Liver (tissue), 8 donors: ENCODE measurements at regions not wholly inside any gene's neighbourhood (a gene's known extent, or its start where the extent isn't known, plus 50 kb on each side); places are given as distances from the start of the nearest gene placed in this dataset.
A peak's percentile ranks its signal among the peaks of the same experiment; 100 is the strongest.

Experiments
- DNase-seq: peaks from one replicate; pipeline ENCODE4 v3.0.0-alpha.2; 2017; ENCODE audit warnings: low spot score
- H3K27ac ChIP-seq, 2 donors: one replicate each; pipeline ENCODE4 v1.7.0; 2013; ENCODE audit warnings: inconsistent platforms in 2 of 2, low read length in 2 of 2, control low read depth in 1 of 2, low read depth in 1 of 2, mild to moderate bottlenecking in 1 of 2
- H3K27me3 ChIP-seq, 4 donors: one replicate each; pipeline versions ENCODE4 v1.6.1 to v1.7.0; 2013; ENCODE audit warnings: low read length in 3 of 4, inconsistent platforms in 1 of 4, mild to moderate bottlenecking in 1 of 4, moderate library complexity in 1 of 4; ENCODE audit not compliant: control insufficient read depth in 4 of 4, insufficient read depth in 4 of 4
- H3K36me3 ChIP-seq, 4 donors: one replicate each; pipeline versions ENCODE4 v1.6.1 to v1.7.0; 2013; ENCODE audit warnings: low read length in 3 of 4, mild to moderate bottlenecking in 3 of 4, low read depth in 1 of 4, moderate library complexity in 1 of 4; ENCODE audit not compliant: control insufficient read depth in 4 of 4, insufficient read depth in 3 of 4
- H3K4me1 ChIP-seq, 4 donors: one replicate each; pipeline versions ENCODE4 v1.6.1 to v1.7.0; 2013; ENCODE audit warnings: low read length in 3 of 4, mild to moderate bottlenecking in 3 of 4, moderate library complexity in 1 of 4; ENCODE audit not compliant: control insufficient read depth in 4 of 4, insufficient read depth in 4 of 4
- H3K4me3 ChIP-seq, 3 donors: one replicate each; pipeline versions ENCODE4 v1.6.1 to v1.7.0; 2013; ENCODE audit warnings: low read length in 3 of 3, control low read depth in 1 of 3, low read depth in 1 of 3, mild to moderate bottlenecking in 1 of 3
- H3K9ac ChIP-seq, 2 donors: one replicate each; pipeline ENCODE4 v1.7.0; 2013; ENCODE audit warnings: low read length in 2 of 2, mild to moderate bottlenecking in 2 of 2, moderate library complexity in 2 of 2, control low read depth in 1 of 2, low read depth in 1 of 2
- H3K9me3 ChIP-seq, 4 donors: one replicate each; pipeline versions ENCODE4 v1.6.1 to v1.7.0; 2013; ENCODE audit warnings: low read length in 3 of 4; ENCODE audit not compliant: control insufficient read depth in 4 of 4
- EGR1 ChIP-seq, 2 donors: IDR thresholded peaks; 2 replicates each; pipeline ENCODE4 v1.6.1; 2016 to 2018; ENCODE audit warnings: antibody characterized with exemption in 2 of 2, low read depth in 2 of 2
- FOXA2 ChIP-seq: IDR thresholded peaks from 2 replicates; pipeline ENCODE4 v1.6.1; 2016; ENCODE audit warnings: antibody characterized with exemption
- GABPA ChIP-seq, 2 donors: IDR thresholded peaks in 1 of 2; conservative IDR thresholded peaks in 1 of 2; 2 replicates each; pipeline ENCODE4 v1.6.1; 2016; ENCODE audit warnings: antibody characterized with exemption in 2 of 2, mild to moderate bottlenecking in 1 of 2, moderate library complexity in 1 of 2
- HNF4A ChIP-seq, 2 donors: conservative IDR thresholded peaks; 2 replicates each; pipeline ENCODE4 v1.6.1; 2016; ENCODE audit warnings: antibody characterized with exemption in 2 of 2, mild to moderate bottlenecking in 2 of 2
- NR2F2 ChIP-seq: IDR thresholded peaks from 2 replicates; pipeline ENCODE4 v1.6.1; 2016; ENCODE audit warnings: antibody characterized with exemption
- RXRA ChIP-seq, 2 donors: IDR thresholded peaks; 2 replicates each; pipeline ENCODE4 v1.6.1; 2017 to 2018; ENCODE audit warnings: antibody characterized with exemption in 2 of 2, mild to moderate bottlenecking in 1 of 2
- SP1 ChIP-seq: IDR thresholded peaks from 2 replicates; pipeline ENCODE4 v1.6.1; 2018; ENCODE audit warnings: antibody characterized with exemption, mild to moderate bottlenecking
- YY1 ChIP-seq: IDR thresholded peaks from 2 replicates; pipeline ENCODE4 v1.6.1; 2016; ENCODE audit warnings: antibody characterized with exemption, mild to moderate bottlenecking
- WGBS: extraction: QIAGEN DNeasy Blood & Tissue Kit; methylation state at CpG from one replicate; pipeline ENCODE4 v1.1.7; 2013; 5-methylcytosine and 5-hydroxymethylcytosine counted together
- TF ChIP-seq, protein P1 (sequence below): IDR thresholded peaks from 2 replicates; pipeline ENCODE4 v1.6.1; 2016; ENCODE audit warnings: antibody characterized with exemption
- TF ChIP-seq, protein P2 (sequence below): fragments of 150-350 bp; IDR thresholded peaks from 2 replicates; pipeline ENCODE4 v1.5.1; 2017; ENCODE audit warnings: improper control_type of control experiment, low read depth, low read length; ENCODE audit not compliant: missing input control
- TF ChIP-seq, protein P3 (sequence below): IDR thresholded peaks from 2 replicates; pipeline ENCODE4 v1.6.1; 2016; ENCODE audit warnings: antibody characterized with exemption, mild to moderate bottlenecking
- TF ChIP-seq, protein P4 (sequence below): IDR thresholded peaks from 2 replicates; pipeline ENCODE4 v1.6.1; 2016; ENCODE audit warnings: antibody characterized with exemption
- donor health status: healthy.
- donor health status: healthy.
- donor health status: healthy.
- donor health status: healthy.
- donor health status: healthy.

DNA sequence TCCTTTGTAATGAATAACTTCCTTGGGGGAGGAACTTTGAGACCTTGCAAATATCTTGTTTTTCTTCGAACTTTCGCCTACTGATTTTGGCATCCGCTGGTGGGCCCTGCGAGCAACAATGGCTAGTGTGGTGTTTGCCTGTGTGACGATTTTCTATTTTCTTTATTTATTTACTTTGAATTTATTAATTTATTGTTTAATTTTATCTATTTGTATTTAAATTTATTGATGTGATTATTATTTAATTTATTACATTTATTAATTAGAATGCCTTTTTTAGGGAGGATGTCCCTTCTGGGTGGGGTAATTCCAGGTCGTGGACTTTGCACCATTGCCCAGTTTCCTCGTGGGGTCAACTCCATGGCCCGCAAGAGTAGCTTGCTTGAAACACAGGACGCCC is 149.7 kb downstream of the ZNF664 start:
- H3K4me1 ChIP-seq, result no peaks in the 10 kb centered on the region
- no peak overlapping the region for H3K9ac ChIP-seq
- no peak for TF ChIP-seq NR2F2
- peak in 1 of 2 donors; percentile 10 for TF ChIP-seq HNF4A (conservative IDR thresholded peaks at IDR 0.05)
- no peak for TF ChIP-seq FOXA2
- TF ChIP-seq, protein P1, sequence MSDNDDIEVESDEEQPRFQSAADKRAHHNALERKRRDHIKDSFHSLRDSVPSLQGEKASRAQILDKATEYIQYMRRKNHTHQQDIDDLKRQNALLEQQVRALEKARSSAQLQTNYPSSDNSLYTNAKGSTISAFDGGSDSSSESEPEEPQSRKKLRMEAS, result no peak
- no peak for TF ChIP-seq YY1
- no peak for TF ChIP-seq GABPA (IDR thresholded peaks at IDR 0.05 in 1 of 2, conservative IDR thresholded peaks at IDR 0.05 in 1 of 2)
- TF ChIP-seq, protein P2, sequence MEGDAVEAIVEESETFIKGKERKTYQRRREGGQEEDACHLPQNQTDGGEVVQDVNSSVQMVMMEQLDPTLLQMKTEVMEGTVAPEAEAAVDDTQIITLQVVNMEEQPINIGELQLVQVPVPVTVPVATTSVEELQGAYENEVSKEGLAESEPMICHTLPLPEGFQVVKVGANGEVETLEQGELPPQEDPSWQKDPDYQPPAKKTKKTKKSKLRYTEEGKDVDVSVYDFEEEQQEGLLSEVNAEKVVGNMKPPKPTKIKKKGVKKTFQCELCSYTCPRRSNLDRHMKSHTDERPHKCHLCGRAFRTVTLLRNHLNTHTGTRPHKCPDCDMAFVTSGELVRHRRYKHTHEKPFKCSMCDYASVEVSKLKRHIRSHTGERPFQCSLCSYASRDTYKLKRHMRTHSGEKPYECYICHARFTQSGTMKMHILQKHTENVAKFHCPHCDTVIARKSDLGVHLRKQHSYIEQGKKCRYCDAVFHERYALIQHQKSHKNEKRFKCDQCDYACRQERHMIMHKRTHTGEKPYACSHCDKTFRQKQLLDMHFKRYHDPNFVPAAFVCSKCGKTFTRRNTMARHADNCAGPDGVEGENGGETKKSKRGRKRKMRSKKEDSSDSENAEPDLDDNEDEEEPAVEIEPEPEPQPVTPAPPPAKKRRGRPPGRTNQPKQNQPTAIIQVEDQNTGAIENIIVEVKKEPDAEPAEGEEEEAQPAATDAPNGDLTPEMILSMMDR, result no peak
- WGBS, result 81% methylated on average over 9 of the region's 9 CpGs
- H3K4me3 ChIP-seq, result no peak overlapping the region
- H3K27me3 ChIP-seq, result no peaks in the 10 kb centered on the region
- H3K9me3 ChIP-seq, result no peaks in the 10 kb centered on the region
- no peak for DNase-seq
- H3K36me3 ChIP-seq, result no peaks in the 10 kb centered on the region
- H3K27ac ChIP-seq, result no peak overlapping the region

DNA sequence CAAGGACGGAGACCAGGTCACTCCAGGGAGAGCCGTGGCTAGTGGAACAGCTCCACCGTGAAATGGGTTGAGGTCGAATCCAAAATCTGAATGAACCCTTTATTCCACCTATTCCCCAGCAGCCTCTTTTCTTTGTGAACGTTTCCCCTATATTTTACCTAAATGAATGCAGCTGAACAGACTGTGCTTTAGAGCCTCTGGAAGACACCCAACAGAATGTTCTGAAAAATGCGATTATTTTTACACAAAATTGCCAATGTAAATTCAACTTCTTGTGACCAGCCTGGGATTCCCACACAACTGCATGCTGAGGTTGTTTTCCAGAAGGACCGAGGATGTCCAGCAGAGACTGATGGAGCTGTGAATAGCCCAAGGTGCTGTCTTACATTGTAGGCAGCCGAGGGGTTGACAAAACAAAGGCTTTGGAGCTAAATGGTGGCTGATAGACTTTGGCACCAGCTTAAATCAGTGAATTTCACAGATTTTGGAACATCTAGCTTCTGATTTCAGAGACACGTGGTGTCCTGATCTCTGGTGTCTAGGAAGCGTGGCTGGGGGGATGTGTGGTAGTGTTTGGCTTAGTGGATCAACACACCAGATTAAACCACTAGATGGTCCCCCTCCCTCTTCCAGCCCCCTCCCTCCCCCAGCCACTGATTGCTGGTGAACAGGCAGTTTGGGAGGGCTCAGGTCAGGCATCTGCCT is 150.4 kb downstream of the ZNF664 start:
- H3K4me3 ChIP-seq, result no peak overlapping the region
- no peaks in the 10 kb centered on the region for H3K9me3 ChIP-seq
- DNase-seq, result no peak
- no peak overlapping the region for H3K27ac ChIP-seq
- no peaks in the 10 kb centered on the region for H3K27me3 ChIP-seq
- no peak for TF ChIP-seq RXRA (IDR thresholded peaks at IDR 0.05)
- TF ChIP-seq, protein P3, sequence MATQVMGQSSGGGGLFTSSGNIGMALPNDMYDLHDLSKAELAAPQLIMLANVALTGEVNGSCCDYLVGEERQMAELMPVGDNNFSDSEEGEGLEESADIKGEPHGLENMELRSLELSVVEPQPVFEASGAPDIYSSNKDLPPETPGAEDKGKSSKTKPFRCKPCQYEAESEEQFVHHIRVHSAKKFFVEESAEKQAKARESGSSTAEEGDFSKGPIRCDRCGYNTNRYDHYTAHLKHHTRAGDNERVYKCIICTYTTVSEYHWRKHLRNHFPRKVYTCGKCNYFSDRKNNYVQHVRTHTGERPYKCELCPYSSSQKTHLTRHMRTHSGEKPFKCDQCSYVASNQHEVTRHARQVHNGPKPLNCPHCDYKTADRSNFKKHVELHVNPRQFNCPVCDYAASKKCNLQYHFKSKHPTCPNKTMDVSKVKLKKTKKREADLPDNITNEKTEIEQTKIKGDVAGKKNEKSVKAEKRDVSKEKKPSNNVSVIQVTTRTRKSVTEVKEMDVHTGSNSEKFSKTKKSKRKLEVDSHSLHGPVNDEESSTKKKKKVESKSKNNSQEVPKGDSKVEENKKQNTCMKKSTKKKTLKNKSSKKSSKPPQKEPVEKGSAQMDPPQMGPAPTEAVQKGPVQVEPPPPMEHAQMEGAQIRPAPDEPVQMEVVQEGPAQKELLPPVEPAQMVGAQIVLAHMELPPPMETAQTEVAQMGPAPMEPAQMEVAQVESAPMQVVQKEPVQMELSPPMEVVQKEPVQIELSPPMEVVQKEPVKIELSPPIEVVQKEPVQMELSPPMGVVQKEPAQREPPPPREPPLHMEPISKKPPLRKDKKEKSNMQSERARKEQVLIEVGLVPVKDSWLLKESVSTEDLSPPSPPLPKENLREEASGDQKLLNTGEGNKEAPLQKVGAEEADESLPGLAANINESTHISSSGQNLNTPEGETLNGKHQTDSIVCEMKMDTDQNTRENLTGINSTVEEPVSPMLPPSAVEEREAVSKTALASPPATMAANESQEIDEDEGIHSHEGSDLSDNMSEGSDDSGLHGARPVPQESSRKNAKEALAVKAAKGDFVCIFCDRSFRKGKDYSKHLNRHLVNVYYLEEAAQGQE, result no peak
- TF ChIP-seq, protein P2, result no peak
- TF ChIP-seq, protein P4, sequence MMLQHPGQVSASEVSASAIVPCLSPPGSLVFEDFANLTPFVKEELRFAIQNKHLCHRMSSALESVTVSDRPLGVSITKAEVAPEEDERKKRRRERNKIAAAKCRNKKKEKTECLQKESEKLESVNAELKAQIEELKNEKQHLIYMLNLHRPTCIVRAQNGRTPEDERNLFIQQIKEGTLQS, result no peak
- TF ChIP-seq, protein P1, result no peak
- no peak for TF ChIP-seq EGR1 (IDR thresholded peaks at IDR 0.05; ENCODE audit: low read depth in 2 of 2)
- no peak for TF ChIP-seq NR2F2
- no peak for TF ChIP-seq SP1
- no peak overlapping the region for H3K9ac ChIP-seq
- no peaks in the 10 kb centered on the region for H3K4me1 ChIP-seq
- 85% methylated on average over 10 of the region's 10 CpGs for WGBS
- H3K36me3 ChIP-seq, result no peaks in the 10 kb centered on the region
